Inflammatory macrophage treated with lipopolysaccharide for 1 hour (primary cell): ENCODE measurements at regions not wholly inside any gene's neighbourhood (a gene's known extent, or its start where the extent isn't known, plus 50 kb on each side); places are given as distances from the start of the nearest gene placed in this dataset.

ENCODE experiments used
- DNase-seq, 2 donors: peaks; one replicate each; pipeline ENCODE4 v3.0.0-alpha.2; 2020 to 2022

DNA sequence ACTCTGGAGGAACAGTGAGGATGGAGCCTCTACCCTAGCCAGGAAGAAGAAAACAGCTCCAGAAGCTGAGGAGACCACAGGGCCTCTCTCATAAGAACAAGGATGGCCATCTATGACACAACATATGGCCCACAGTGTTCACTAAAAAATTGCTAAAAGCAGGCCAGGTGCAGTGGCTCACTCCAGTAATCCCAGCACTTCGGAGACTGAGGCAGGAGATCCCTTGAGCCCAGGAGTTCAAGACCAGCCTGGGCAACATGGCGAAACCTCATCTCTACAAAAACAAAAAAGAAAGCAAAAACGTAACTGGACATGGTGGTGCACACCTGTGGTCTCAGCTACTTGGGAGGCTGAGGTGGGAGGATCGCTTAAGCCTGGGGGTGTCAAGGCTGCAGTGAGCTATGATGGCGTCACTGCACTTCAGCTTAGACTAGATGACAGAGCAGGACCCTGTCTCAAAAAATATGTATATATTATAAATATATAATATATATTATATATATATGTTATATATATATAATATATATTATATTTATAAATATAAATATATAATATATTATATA is 103.1 kb downstream of the TOMM20 start:
- DNase-seq, result no peak

DNA sequence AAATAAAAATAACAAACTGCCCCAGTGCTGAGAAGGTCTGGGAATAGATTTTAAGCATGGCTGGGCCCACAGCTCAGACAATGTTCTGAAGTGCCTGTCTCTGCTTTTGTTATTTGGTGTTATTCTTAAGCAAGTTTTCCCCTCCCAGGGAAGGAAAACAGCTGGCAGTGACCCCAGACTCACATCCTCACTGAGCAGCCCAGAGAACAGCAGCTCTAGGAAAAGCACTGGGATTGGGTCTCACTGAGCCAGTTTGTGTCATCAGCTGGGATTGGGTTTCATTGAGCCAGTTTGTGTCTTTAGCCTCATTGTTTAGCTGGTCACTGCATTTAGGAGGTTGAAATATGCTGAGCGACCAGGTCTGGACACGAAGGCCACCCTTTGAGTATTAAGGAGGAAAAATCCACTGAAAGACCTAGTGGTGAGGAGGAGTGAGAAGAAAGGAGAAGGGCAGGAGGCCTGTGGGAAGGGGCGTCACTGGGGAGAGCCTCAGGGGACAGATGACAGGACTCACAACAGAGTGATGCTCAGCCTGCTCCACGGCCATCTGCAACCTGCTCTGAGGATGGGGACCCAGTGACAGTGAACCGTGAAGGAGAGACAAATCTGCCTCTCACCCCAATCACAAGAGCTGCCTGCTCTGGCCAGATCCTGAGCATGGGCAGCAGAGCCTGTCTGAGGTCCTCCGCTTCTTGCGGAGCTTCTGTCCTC is 103.8 kb downstream of the TOMM20 start:
- DNase-seq, result no peak

DNA sequence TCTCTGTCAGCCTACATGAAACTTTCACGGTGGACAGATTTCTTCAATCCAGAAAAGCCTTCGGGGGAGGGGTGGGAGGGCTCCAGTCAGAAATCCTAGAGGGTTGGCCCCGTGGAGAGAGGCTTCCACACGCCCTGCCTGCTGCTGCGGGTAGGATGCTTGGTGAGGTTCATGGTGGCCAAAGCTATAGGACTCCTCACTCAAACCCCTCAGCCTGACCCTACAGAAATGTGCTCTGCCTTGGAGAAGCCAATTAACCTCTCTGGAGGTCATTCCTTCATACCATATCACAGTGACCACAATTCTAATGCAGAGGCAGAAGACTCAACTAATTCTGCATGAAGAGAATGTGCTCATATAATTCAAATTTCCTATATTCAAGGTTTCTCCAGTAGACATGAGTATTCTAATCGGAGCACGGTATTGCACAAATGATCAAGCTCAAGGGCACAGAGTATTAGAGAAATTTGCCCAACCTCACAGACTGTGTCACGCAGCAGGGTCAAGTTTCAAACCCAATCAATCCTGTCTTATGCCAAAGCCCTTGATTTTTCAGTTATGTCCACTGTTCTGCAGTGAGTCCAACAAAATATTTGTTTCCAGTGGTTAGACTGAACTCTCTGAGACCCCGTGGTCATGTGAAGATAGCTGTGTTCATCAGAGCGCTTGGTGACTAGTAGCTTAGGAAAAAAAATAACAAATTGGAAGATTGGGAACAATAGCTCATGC is 104.8 kb downstream of the TOMM20 start:
- peak in 1 of 2 donors; percentile 90 for DNase-seq

DNA sequence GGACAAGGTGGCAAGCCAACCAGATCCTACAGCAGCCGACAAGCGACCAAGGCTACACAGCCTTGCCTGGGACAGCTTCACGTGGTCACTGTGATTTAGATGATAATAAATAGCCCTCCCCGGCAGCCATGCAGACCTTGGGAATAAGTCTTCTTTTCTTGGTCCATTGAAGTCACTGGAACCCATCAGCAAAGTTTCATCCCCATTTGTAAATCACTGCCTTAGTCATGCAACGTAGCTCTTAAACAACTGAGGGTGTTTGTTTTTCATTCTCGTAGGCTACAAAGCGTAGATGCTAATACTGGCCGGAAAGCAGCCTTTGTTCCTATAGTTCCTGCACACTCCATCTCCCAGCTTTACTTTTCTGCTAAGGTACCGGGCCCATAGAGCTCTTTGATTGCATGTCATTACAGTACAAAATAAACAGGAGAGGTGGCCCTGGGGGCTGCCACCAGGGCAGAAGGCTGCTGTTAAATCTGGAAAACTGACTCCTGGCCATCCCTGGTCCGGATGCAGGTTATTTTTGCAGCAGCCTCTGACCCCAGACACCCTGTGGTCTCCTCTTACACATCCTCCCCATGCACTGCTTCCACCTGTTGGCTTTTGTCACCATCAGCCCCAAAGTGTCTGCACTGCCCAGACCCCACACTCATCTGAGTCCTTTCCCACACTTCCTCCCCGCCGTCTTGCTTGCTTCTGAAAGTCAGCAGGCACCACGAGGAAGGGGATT is 105.5 kb downstream of the TOMM20 start:
- DNase-seq, result peak in 1 of 2 donors; percentile 53

DNA sequence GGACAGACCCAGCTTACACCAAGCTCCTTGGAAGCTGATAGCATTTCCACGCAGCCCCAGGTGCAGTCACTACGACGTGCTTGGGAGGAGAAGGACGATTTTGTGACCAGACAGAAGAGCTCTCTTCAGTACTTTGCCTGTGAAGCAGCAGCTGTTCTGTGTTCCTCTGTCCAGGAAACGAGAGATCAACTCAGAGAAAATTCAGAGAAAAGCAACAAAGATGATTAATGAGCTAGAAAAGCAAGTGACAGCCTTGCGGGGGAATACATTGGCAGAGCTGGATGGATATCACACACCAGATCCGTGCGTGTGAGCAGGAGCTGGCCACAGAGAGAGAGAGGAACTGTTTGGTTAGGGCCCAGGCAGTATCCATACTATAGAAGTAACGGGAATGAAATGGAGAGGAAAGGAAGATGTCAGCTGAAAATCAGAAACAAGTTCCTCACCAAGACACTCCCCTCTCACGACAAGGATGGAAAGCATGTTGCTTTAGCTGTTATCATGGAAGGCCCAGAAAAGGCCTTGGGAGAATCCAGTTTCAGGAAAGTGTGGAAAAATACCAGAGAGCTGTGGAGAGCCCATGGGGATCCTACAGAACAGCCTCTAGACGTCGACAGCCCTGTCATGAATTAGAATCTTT is 106.2 kb downstream of the TOMM20 start:
- DNase-seq, result no peak

DNA sequence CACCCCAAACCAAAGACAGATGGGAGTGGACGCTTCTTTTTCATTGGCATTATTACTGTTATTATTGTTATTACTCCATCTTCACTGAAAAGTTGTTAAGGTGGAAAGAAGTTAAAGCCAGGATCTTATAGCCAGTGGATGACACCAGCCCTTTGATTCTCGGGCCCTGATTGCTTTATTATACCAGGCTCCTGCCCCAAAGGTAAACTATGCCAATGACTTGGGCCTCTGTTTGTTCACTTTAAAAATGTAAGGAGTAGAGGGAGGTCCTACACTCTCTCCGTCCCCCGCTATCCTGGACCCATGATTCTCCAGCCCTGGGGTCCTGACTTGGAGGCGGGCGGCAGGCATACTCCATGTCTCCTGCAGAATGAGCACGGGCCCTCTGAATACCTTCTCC is 106.8 kb downstream of the TOMM20 start:
- no peak for DNase-seq

DNA sequence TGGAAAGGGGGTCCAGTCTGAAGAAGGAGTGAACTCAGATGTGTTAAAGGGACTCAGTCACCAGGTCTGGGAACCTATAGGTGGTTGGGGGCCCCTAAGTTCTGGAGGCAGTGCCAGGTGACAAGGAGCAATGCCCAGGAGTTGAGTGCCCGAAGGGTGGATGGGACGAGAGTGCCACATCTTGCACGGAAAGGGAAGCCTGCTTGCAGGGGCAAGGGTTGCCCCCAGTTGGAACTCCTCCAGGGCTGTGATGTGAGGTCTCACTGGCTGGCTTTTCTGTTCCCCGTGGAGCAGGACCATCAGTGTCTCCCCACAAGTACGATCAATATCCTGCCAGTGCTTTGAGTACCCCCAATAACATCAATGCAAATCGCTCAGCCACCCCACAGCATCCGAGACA is 107.3 kb downstream of the TOMM20 start:
- DNase-seq, result no peak

DNA sequence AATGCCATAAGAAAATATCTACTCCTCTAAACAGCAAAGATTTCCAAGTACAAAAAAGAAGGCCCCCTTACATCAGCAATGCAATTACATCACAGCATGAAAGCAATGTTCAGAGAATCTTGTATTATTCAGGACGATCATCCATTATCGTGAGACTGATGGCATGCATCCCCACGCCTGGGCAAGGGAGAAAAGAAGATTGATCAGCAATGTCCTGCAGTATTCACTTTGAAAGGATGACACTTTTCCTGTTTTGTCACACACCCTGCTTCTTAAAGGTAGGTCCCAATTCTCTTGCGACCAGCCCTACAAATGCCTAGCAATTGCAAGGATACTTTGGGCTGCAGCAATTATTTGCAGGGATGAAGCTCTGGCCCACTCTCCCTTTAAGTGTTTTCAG is 108.7 kb downstream of the TOMM20 start:
- DNase-seq, result no peak

DNA sequence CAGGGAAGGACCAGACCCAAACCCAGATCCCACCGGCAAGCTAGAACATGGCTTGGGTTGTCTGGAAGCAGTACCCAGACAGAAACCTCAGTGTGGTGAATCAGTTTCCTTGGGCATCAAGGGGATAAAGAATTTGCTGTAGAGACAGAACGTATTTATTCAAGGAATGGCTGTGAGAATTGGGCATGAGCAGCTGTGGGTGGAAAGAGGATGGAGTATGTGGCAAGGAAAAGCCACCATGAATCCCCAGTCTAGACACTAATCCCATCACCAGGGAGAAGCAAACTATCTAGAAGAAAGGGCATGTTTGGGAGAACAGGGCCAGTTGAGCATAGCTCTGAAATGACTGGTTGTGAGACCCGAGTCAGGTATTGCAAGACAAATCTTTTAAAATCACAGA is 109.2 kb downstream of the TOMM20 start:
- no peak for DNase-seq

DNA sequence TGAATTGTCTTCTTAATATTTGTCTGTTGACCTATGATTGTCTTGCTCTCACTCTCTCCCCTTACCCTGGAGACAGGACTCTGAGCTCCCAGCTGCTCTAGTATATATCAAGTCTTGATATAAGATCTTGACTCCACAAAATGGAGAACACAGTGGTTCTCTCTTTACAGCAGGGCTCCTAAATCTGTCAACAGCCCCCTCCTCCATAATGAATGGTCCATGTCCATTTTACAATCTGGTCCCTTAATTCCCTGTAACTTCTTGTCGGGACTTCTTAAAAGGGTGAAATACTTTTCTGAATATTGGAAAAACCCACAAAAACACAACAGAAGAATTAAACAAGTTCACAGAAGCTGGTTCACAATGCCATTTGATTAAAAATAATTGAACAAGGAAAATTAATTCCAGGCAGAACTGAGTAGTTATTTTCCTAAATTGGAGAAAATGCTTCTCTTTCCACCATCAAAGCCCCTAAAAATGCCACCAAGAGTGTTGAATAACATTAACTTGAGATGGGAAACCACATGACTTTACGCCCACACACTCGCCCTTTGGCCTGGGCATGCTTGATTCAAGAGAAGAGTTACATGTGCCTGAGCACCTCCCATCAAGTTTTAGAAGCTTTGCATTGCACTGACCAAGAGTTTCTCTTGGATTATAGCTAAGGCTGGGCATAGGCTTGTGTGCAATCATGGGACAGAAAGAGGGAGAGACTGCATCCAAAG is 109.8 kb downstream of the TOMM20 start:
- peak; percentile 67 to 74 for DNase-seq

DNA sequence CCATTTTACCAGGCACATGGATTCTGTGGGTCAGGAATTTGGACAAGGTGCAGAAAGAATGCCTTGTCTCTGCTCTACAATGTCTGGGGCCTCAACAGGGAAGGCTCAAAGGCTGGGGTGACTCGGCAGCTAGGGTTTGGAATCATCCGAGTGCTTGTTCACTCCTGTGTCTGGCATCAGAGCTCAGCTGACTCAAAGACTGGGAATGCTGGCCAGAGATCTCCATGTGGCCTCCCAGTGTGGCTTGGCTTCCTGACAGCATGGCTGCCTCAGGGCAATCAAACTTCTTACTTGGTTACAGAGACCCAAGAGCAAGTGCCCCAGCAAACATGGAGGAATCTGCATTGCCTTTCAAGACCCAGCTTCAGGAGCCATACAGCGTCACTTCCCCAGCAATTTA is 110.5 kb downstream of the TOMM20 start:
- DNase-seq, result no peak

DNA sequence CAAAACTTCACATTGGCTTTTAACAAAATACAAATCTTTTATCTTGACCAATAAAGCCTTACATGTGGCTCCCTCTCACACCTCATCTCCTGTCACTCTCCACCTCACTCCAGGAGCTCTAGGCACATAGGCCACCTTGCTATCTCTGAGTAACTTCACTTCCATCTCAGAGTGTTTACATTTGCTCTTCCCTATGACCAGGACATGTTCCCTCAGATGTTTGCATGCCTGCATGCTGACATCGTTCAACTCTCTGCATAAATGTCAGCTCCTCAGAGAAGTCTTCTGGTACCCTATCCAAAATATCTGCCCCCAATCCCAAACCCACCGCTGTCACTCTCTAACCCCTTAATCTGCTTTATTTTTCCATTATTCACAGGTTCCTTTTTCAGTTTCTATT is 110.9 kb downstream of the TOMM20 start:
- no peak for DNase-seq

DNA sequence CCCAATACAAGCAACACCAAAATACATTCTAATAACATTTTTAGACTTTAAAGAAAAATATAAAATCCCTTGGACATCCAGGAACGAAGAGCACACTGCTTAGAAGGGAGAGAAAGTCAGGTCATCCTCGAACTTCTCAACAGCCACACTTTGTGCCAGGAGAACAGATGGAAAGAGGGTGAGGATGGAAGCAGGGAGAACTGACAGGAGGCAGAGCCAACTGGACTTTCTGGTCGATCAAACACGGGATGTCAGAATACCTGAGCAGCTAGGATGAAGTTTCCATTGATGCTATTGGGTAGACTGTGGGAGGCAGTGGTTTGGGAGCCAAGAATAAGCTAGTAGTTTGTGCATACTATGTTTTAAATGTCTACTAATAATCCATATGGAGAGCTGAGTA is 111.4 kb downstream of the TOMM20 start:
- no peak for DNase-seq

DNA sequence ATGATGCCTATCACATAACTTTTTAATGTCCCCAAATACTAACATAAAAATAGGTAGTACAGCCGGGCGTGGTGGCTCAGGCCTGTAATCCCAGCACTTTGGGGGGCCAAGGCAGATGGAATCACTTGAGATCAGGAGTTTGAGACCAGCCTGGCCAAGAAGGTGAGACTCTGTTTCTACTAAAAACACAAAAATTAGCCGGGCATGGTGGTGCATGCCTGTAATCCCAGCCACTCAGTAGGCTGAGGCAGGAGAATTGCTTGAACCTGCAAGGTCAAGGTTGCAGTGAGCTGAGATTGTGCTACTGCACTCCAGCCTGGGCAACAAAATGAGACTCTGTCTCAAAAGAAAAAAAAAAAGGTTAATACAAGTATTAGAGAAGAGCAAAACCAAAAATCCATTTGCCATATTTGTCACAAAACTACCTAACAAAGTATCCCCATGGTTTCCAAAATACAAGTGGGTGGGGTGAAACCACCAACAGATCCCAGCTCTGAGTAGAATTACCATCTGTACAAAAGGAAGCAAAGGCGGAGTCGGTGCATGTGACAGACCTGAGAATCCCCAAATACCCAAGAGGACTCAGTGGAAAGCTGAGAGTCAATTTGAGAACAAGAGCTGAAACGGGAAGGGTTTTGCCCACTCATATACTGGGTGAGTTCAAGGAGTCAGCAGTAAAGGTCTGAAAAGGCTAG is 113.2 kb downstream of the TOMM20 start:
- peak; percentile 77 to 99 for DNase-seq

DNA sequence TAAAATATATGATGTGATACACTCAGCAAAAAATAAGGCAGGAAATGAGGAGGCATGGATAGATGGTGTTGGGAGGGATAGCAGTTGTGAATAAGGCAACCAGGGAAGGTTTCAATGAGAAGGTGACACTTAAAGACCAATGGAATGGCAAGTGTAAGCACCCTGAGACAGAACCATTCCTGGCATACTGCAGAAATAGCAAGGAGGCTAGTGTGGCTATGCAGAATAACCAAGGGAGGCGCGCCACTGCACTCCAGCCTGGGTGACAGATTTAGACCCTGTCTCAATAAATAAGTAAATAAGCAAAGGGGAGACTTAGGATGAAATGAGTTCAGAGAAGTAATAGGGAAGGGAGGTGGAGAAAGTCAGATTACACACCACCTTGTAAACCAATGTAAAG is 113.9 kb downstream of the TOMM20 start:
- no peak for DNase-seq

DNA sequence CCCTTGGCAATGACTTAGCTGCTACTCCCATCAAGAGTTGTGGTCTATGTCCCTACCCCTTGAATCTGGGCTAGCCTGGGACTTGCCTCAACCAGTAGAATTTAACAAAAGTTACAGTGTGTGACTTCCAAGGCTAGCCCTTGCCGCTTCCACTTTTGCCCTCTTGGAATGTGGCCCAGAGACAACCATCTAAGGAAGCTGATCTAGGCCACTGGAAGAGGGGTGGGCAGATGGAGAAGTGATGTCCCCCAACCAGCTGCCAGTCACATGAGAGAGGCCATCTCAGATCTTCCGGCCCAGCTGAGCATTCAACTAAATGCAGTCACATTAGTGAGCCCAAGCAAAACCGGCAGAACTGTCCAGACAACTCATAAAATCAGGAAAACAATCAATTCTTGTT is 115.1 kb downstream of the TOMM20 start:
- peak in 1 of 2 donors; percentile 66 for DNase-seq

DNA sequence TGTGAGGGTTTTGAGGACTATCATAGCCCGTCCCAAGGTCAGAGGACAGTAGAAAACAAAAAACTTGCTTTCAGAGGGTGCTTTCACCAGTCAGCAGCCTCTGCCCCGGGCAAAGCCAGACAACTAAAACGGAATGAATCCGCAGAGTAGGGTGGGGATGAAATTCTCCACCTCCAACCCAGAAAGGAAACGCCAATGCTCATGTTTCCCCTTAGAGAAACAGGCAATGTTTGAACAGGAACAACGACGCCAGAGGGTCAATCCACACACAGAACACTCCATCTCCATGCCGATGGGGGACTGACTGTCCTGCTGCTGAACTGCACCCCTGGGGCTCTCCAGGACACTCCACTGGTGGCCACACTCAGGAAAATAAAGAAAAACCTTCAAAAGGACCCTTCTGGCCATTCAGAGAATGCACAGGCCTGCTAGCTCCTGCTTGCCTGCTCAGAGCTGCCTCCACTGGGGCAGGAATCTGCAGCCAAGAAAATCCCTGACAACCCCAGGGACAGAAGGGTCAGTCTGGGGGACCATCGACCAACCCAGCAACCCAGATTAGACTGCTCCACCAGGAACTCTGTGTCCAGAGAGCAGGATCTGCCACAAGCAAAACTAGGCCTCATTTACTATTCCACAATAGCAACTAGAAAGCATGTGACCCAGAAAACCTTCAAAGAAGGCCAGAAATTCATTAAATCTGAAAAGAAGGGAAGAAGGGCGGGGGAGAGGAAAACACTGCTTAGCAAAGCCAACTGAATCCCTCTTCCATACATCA is 116.0 kb downstream of the TOMM20 start:
- DNase-seq, result no peak

DNA sequence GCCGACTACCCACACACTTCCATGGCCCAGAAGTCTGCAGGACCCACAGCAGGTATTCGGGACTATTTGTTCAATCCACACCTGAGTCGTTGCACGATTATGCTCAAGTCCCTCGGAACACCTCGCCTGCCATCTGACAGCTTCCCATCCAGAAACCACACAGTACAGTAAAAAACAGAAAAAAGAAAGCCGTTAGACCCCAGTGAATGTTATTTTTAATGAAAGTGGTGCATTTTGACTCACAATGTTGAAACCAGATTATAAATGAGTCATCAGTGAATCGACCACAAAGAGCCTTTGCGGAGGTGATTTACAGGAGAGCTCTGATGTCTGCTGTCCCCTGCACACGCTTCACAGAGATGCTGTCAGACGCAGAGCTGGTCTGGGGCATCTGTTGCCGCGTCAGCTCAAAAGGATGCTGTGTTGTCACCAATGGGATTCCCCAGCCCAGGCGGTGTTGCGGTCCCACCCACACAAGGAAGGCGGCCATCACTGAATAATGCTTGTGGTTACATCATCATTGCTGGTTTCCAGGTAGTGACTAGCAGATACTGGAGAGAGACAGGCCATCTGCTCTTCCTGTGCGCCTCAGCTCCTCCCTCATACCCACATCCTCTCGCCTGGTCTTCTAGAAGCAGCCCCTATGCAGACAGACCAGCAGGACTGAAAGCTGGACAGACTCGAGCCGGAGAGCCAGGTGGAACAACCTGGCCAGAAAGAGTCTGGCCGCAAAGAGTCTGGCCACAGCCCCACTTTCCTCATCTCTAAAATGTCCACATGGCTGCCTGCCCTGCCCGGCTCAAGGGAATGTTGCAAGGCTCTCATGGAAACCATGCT is 116.8 kb downstream of the TOMM20 start:
- peak; percentile 94 to 100 for DNase-seq

DNA sequence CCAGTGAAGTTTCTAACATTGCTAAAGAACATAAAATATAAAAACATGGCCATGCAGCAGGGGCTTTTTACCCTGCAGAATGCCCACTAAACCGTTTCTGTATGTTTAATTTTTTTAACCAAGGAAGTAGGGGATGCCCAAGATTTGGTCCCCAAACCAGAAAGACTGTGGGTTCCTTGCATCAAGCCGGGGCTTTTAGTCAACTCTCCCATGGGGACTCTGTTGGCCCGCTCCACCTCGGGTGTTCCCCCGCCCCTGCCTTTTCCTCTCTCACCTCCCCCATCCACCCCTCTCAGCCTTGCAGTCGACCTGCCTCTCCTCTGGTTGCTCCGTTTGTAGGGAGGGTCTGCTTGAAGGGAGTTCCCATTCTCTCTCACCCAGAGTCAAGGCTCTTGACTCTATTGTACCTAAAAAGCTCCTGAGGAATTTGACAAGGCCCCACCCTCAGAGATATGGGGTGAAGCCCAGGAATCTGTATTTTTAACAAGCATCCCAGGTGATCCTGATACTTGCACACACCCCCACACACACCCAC is 117.5 kb downstream of the TOMM20 start:
- DNase-seq, result peak; percentile 59 to 92
